GM12865 (cell line): ENCODE measurements at regions not wholly inside any gene's neighbourhood (a gene's known extent, or its start where the extent isn't known, plus 50 kb on each side); places are given as distances from the start of the nearest gene placed in this dataset.

Experiments
- DNase-seq: peaks from one replicate; pipeline ENCODE4 v3.0.0; 2010; ENCODE audit warnings: low read depth
- H3K4me3 ChIP-seq: 2 replicates; pipeline ENCODE4 v1.5.1; 2011; ENCODE audit warnings: mild to moderate bottlenecking, low read depth, low read length, control low read depth
- TF ChIP-seq, protein P1 (sequence below): IDR thresholded peaks from 2 replicates; pipeline ENCODE4 v1.5.1; 2011; ENCODE audit warnings: low read length, control low read depth, low read depth, inconsistent platforms; ENCODE audit not compliant: insufficient read depth; ENCODE audit errors: missing control alignments

- TF ChIP-seq, protein P1, sequence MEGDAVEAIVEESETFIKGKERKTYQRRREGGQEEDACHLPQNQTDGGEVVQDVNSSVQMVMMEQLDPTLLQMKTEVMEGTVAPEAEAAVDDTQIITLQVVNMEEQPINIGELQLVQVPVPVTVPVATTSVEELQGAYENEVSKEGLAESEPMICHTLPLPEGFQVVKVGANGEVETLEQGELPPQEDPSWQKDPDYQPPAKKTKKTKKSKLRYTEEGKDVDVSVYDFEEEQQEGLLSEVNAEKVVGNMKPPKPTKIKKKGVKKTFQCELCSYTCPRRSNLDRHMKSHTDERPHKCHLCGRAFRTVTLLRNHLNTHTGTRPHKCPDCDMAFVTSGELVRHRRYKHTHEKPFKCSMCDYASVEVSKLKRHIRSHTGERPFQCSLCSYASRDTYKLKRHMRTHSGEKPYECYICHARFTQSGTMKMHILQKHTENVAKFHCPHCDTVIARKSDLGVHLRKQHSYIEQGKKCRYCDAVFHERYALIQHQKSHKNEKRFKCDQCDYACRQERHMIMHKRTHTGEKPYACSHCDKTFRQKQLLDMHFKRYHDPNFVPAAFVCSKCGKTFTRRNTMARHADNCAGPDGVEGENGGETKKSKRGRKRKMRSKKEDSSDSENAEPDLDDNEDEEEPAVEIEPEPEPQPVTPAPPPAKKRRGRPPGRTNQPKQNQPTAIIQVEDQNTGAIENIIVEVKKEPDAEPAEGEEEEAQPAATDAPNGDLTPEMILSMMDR = no peak
- no peak overlapping the region for H3K4me3 ChIP-seq
- no peak for DNase-seq
Measured at GRCh38 chr2:199594443-199594842, 136.7 kb upstream of the SATB2 start.

GRCh38 chr2:199591826-199592225 lies 134.1 kb upstream of the SATB2 start:
- H3K4me3 ChIP-seq = no peak overlapping the region
- TF ChIP-seq, protein P1 = no peak

GRCh38 chr2:199590321-199591203 lies 132.8 kb upstream of the SATB2 start:
- TF ChIP-seq, protein P1 = no peak

More at GRCh38 chr2:199591826-199592225, 134.1 kb upstream of the SATB2 start:
- DNase-seq = no peak

DNA sequence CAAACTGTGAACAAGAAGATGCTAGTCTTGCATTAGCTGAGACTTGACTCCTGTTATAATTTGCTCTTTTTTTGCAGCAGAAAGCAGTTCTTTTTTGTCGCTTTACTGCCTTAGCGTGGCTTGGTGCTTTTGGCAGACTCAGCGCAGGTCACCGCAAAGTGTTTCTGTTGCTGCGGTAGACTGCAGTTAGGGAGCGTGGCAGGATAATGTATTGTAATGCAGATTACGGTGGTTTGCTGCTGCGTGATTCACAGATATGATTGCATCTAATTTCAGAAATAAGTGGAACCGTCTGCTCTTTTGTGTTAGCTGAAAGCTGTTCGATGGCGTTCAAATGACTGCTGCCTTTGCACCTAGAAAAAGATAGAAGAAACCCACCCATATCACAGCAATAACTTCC lies 131.6 kb upstream of the SATB2 start:
- DNase-seq = no peak

More at GRCh38 chr2:199590321-199591203, 132.8 kb upstream of the SATB2 start:
- H3K4me3 ChIP-seq = no peak overlapping the region
- DNase-seq = no peak

GRCh38 chr2:199588054-199588453 lies 130.3 kb upstream of the SATB2 start:
- TF ChIP-seq, protein P1 = no peak
- DNase-seq = no peak

More for the DNA sequence above, 131.6 kb upstream of the SATB2 start:
- TF ChIP-seq, protein P1 = no peak
- H3K4me3 ChIP-seq = no peak overlapping the region

GRCh38 chr2:199586646-199587045 lies 128.9 kb upstream of the SATB2 start:
- TF ChIP-seq, protein P1 = no peak
- H3K4me3 ChIP-seq = no peak overlapping the region
- DNase-seq = no peak

More at GRCh38 chr2:199588054-199588453, 130.3 kb upstream of the SATB2 start:
- H3K4me3 ChIP-seq = no peak overlapping the region

GRCh38 chr2:199583676-199584075 lies 125.9 kb upstream of the SATB2 start:
- no peak overlapping the region for H3K4me3 ChIP-seq
- TF ChIP-seq, protein P1 = no peak
- DNase-seq = no peak
